ENCODE measurements at regions not wholly inside any gene's neighbourhood (a gene's known extent, or its start where the extent isn't known, plus 50 kb on each side); places are given as distances from the start of the nearest gene placed in this dataset.

DNA sequence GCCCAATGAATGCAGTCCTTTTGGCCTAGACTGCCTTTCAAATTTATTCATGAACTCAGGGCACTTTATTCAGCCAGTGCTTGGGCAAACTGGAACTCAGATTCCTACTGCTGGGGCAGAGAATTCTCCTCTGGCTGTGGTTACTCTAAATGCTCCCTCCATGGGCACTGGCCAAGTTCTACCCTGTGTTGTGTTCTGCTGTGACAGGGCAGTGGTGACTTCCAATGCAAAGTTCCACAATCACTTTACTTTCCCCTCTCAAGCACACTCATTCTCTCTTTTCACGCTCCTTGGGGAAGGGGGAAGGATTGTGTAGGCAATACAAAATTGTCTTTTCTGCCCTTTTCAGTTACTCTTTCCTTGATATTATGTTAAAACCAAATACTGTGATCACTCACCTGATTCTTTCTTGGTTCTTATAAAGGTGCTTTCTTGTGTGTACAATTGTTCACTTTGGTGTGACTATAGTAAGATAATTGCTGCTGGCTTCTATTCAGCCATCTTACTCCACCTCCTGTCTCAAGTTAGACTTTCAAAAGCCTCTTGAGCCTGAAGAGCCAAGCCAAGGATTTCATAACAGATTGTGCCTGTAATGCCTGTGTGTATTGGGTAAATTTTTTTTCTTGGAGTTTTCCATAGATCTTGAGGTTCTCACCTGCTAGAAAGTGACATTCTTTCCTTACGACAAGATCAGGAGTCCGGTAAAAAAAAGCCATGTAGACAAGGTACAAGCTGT lies 1078.6 kb downstream of the FAM133A start:
- TF ChIP-seq EZH2 (IDR thresholded peaks at IDR 0.05) = no peak
- TF ChIP-seq EZH2phosphoT487 (IDR thresholded peaks at IDR 0.05) = no peak

Measured in neural progenitor cell (in vitro differentiated cells).